Naive thymus-derived CD4-positive, alpha-beta T cell (primary cell): ENCODE measurements at regions not wholly inside any gene's neighbourhood (a gene's known extent, or its start where the extent isn't known, plus 50 kb on each side); places are given as distances from the start of the nearest gene placed in this dataset.

Source experiments
- ATAC-seq: fragments of 150-1000 bp; cut with Tn5 transposase; 2 replicates; pipeline ENCODE4 v1.10.0; 2021; ENCODE audit warnings: mild to moderate bottlenecking, moderate library complexity
- CTCF ChIA-PET: fragments of 350-600 bp; sonication (Branson Sonifier 250); formaldehyde crosslinking; loops from one replicate; lab custom pipeline; 2021; ENCODE audit warnings: antibody characterized with exemption; lab: Charles Lee
- POLR2A ChIA-PET: fragments of 350-600 bp; sonication (Branson Sonifier 250); formaldehyde crosslinking; loops from one replicate; lab custom pipeline; 2021; ENCODE audit warnings: antibody characterized with exemption, inconsistent platforms; lab: Charles Lee
- DNase-seq, 9 donors: peaks; one replicate each; pipeline versions ENCODE4 v3.0.0 to v3.0.0-alpha.2; 2020 to 2022; ENCODE audit warnings: mixed read lengths in 1 of 9
- H3K27ac ChIP-seq: one replicate; pipeline ENCODE4 v1.7.0; 2013; ENCODE audit warnings: mild to moderate bottlenecking, low read depth, low read length, moderate library complexity
- H3K27me3 ChIP-seq, 2 donors: one replicate each; pipeline ENCODE4 v1.7.0; 2013; ENCODE audit warnings: low read length in 2 of 2, mild to moderate bottlenecking in 2 of 2, moderate library complexity in 2 of 2; ENCODE audit not compliant: control insufficient read depth in 2 of 2, insufficient read depth in 2 of 2
- H3K36me3 ChIP-seq, 3 experiments: 1 replicate in 2 of 3; 2 replicates in 1 of 3; pipeline ENCODE4 v1.7.0; 2013; ENCODE audit warnings: low read length in 3 of 3, mild to moderate bottlenecking in 3 of 3, moderate library complexity in 1 of 3; ENCODE audit not compliant: insufficient read depth in 3 of 3, control insufficient read depth in 2 of 3
- H3K4me1 ChIP-seq, 2 donors: one replicate each; pipeline ENCODE4 v1.7.0; 2013; ENCODE audit warnings: low read length in 2 of 2, mild to moderate bottlenecking in 2 of 2, moderate library complexity in 1 of 2; ENCODE audit not compliant: control insufficient read depth in 2 of 2, insufficient read depth in 2 of 2
- H3K4me3 ChIP-seq: 2 replicates; pipeline ENCODE4 v1.7.0; 2013; ENCODE audit warnings: mild to moderate bottlenecking, low read length
- H3K9me3 ChIP-seq, 3 experiments: 1 replicate in 2 of 3; 2 replicates in 1 of 3; pipeline ENCODE4 v1.7.0; 2013; ENCODE audit warnings: low read length in 3 of 3; ENCODE audit not compliant: control insufficient read depth in 2 of 3
- H3K27ac Mint-ChIP-seq, 9 donors: one replicate each; pipeline ENCODE4 v1.8.0; 2020 to 2022; ENCODE audit warnings: mixed read lengths in 9 of 9, mild to moderate bottlenecking in 8 of 9, moderate library complexity in 5 of 9, inconsistent platforms in 2 of 9
- H3K27me3 Mint-ChIP-seq, 5 donors: one replicate each; pipeline ENCODE4 v1.8.0; 2021 to 2022; ENCODE audit warnings: mixed read lengths in 5 of 5, mild to moderate bottlenecking in 1 of 5
- H3K36me3 Mint-ChIP-seq, 5 donors: one replicate each; pipeline ENCODE4 v1.8.0; 2020 to 2022; ENCODE audit warnings: mixed read lengths in 5 of 5, mild to moderate bottlenecking in 3 of 5, inconsistent platforms in 1 of 5
- H3K4me1 Mint-ChIP-seq, 7 donors: one replicate each; pipeline ENCODE4 v1.8.0; 2020 to 2022; ENCODE audit warnings: mixed read lengths in 7 of 7, mild to moderate bottlenecking in 3 of 7, inconsistent platforms in 1 of 7
- H3K4me3 Mint-ChIP-seq, 10 donors: one replicate each; pipeline ENCODE4 v1.8.0; 2020 to 2022; ENCODE audit warnings: mild to moderate bottlenecking in 10 of 10, mixed read lengths in 10 of 10, moderate library complexity in 6 of 10, inconsistent platforms in 2 of 10
- H3K9me3 Mint-ChIP-seq, 11 donors: one replicate each; pipeline ENCODE4 v1.8.0; 2020 to 2022; ENCODE audit warnings: mixed read lengths in 11 of 11, mild to moderate bottlenecking in 4 of 11, inconsistent platforms in 1 of 11, moderate library complexity in 1 of 11
- intact Hi-C, 2 donors: fragments of 100-400 bp; cut with micrococcal nuclease; formaldehyde crosslinking; loops; one replicate each; pipeline ENCODE4 v1.15.1; 2023

GRCh38 chr4:56224641-56225040 is 162.7 kb downstream of the AASDH start:
- H3K27me3 ChIP-seq, result no peaks in the 10 kb centered on the region
- H3K9me3 ChIP-seq, result no peaks in the 10 kb centered on the region
- Mint-ChIP-seq H3K27ac (no peak overlapping the region), H3K36me3 (no peaks in the 10 kb centered on the region), H3K27me3 (peaks cover 0 to 21% (median 14%) of the 10 kb centered on the region in 5 donors), H3K4me3 (no peak overlapping the region), H3K9me3 (peaks cover 0 to 7% (median 0%) of the 10 kb centered on the region in 11 donors), H3K4me1 (peaks cover 0 to 6% (median 2%) of the 10 kb centered on the region in 7 donors)
- H3K4me3 ChIP-seq, result no peak overlapping the region
- intact Hi-C loops, result no loop called here
- POLR2A ChIA-PET, result no interaction called here
- H3K27ac ChIP-seq, result no peak overlapping the region
- no peaks in the 10 kb centered on the region for H3K4me1 ChIP-seq
- H3K36me3 ChIP-seq, result no peaks in the 10 kb centered on the region
- DNase-seq, result no peak
- no peak for ATAC-seq
- CTCF ChIA-PET, result no interaction called here

DNA sequence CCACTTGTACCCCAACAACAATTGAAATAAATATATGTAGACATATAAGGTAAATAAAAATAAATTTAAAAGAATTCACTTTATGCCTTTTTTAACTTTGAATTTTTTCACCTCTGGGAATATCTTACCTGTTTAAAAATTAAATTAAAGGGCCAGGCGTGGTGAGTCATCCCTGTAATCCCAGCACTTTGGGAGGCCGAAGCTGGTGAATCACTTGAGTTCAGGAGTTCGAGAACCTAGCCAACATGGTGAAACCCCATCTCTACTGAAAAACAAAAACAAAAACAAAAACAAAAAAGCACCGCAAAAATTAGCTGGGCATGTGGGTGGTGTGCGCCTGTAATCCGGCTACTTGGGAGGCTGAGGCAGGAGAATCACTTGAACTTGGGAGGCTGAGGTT is 164.8 kb downstream of the AASDH start:
- Histone ChIP-seq H3K36me3 (no peaks in the 10 kb centered on the region), H3K4me3 (no peak overlapping the region), H3K9me3 (no peaks in the 10 kb centered on the region), H3K4me1 (no peaks in the 10 kb centered on the region), H3K27me3 (no peaks in the 10 kb centered on the region), H3K27ac (no peak overlapping the region)
- Mint-ChIP-seq H3K4me3 (no peak overlapping the region), H3K36me3 (no peaks in the 10 kb centered on the region), H3K27me3 (peaks cover 5 to 14% (median 11%) of the 10 kb centered on the region in 5 donors), H3K4me1 (no peaks in the 10 kb centered on the region), H3K27ac (no peak overlapping the region), H3K9me3 (peaks cover 0 to 2% (median 0%) of the 10 kb centered on the region in 11 donors)
- ATAC-seq (no peak), DNase-seq (no peak)
- POLR2A ChIA-PET, result no interaction called here
- CTCF ChIA-PET, result no interaction called here
- intact Hi-C loops, result no loop called here

DNA sequence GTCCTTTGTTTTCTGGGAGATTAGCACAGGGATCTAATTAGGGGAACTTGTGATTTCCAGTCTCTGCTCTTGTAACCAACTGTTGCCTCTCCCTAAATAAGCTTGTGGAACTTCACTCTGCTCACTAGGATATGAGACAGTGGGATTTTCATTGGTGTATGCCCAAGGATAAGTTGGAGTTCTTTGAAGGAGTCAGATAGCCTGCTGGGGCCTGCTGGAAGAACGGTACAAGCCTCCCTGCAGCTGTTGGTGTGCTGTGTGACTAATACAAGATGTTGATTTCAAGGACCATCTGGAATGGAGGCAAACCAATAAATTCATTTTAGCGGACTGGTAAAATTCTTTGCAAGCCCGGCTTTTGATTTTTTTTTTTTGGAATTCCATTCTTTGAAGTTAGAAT is 167.0 kb downstream of the AASDH start:
- CTCF ChIA-PET, result no interaction called here

DNA sequence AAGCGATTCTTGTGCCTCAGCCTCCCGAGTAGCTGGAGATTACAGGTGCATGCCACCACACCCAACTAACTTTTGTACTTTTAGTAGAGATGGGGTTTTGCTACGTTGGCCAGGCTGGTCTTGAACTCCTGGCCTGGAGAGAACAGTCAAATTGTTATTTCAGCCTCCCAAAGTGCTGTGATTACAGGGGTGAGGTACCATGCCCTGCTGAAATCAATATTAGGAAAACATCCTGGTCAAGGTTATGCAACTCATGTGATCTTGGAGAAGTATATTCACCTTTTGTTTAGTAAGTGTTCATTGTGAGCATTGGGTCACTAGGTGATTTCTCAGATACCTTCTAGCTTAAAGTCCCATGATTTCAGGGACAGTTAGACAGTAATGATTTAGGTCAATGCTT is 167.8 kb downstream of the AASDH start:
- DNase-seq (no peak), ATAC-seq (no peak)
- no peaks in the 10 kb centered on the region for H3K36me3 ChIP-seq
- no peaks in the 10 kb centered on the region for H3K9me3 ChIP-seq
- H3K27me3 Mint-ChIP-seq, result peaks cover 0 to 11% (median 6%) of the 10 kb centered on the region in 5 donors
- H3K4me3 Mint-ChIP-seq, result no peak overlapping the region
- H3K27me3 ChIP-seq, result no peaks in the 10 kb centered on the region
- H3K4me1 ChIP-seq, result no peaks in the 10 kb centered on the region
- ChIA-PET POLR2A (no interaction called here), CTCF (no interaction called here)
- H3K36me3 Mint-ChIP-seq, result no peaks in the 10 kb centered on the region
- H3K27ac ChIP-seq, result no peak overlapping the region
- no peaks in the 10 kb centered on the region for H3K4me1 Mint-ChIP-seq
- H3K27ac Mint-ChIP-seq, result no peak overlapping the region
- intact Hi-C loops, result no loop called here
- H3K9me3 Mint-ChIP-seq, result no peaks in the 10 kb centered on the region
- H3K4me3 ChIP-seq, result no peak overlapping the region

More for the DNA sequence above, 167.0 kb downstream of the AASDH start:
- Mint-ChIP-seq H3K4me1 (no peaks in the 10 kb centered on the region), H3K4me3 (no peak overlapping the region), H3K27ac (no peak overlapping the region), H3K9me3 (peaks cover 0 to under 1% (median 0%) of the 10 kb centered on the region in 11 donors), H3K36me3 (no peaks in the 10 kb centered on the region), H3K27me3 (peaks cover 0 to 11% (median 6%) of the 10 kb centered on the region in 5 donors)
- ATAC-seq (no peak), DNase-seq (no peak)
- Histone ChIP-seq H3K27me3 (no peaks in the 10 kb centered on the region), H3K9me3 (no peaks in the 10 kb centered on the region), H3K4me1 (no peaks in the 10 kb centered on the region), H3K36me3 (no peaks in the 10 kb centered on the region), H3K4me3 (no peak overlapping the region), H3K27ac (no peak overlapping the region)
- POLR2A ChIA-PET, result no interaction called here
- intact Hi-C loops, result no loop called here

GRCh38 chr4:56218230-56218895 is 168.9 kb downstream of the AASDH start:
- H3K27ac Mint-ChIP-seq, result no peak overlapping the region
- POLR2A ChIA-PET, result no interaction called here
- H3K27ac ChIP-seq, result no peak overlapping the region
- H3K9me3 Mint-ChIP-seq, result no peaks in the 10 kb centered on the region
- CTCF ChIA-PET, result no interaction called here
- no peaks in the 10 kb centered on the region for H3K4me1 ChIP-seq
- no peaks in the 10 kb centered on the region for H3K36me3 Mint-ChIP-seq
- intact Hi-C loops, result no loop called here
- no peaks in the 10 kb centered on the region for H3K4me1 Mint-ChIP-seq
- H3K36me3 ChIP-seq, result no peaks in the 10 kb centered on the region
- H3K27me3 ChIP-seq, result no peaks in the 10 kb centered on the region
- no peak overlapping the region for H3K4me3 ChIP-seq
- ATAC-seq (no peak), DNase-seq (no peak)
- no peak overlapping the region for H3K4me3 Mint-ChIP-seq
- H3K9me3 ChIP-seq, result no peaks in the 10 kb centered on the region
- H3K27me3 Mint-ChIP-seq, result peaks cover 0 to 11% (median 6%) of the 10 kb centered on the region in 5 donors

DNA sequence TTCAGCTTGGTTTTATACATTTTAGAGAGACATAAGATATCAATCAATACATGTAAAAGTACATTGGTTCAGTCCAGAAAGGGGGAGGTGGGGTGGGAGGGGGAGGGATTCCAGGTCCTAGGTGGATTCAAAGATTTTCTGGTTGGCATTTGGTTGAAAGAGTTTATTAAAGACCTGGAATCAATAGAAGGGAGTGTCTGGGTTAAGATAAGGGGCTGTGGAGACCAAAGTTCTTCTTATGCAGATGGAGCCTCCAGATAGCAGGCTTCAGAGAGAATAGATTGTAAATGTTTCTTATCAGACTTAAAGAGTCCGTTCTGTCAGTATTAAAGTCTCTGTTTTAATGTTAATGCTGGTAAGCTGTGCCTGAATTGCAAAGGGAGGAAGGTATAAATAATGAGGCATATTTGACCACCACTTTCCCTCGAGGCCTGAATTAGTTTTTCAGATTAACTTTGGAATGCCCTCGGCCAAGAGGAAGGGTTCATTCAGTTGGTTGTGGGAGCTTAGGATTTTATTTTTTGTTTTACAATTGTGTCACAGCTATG is 169.9 kb downstream of the AASDH start:
- no peaks in the 10 kb centered on the region for H3K36me3 Mint-ChIP-seq
- ChIA-PET POLR2A (no interaction called here), CTCF (no interaction called here)
- H3K4me3 ChIP-seq, result no peak overlapping the region
- no peaks in the 10 kb centered on the region for H3K9me3 Mint-ChIP-seq
- H3K4me1 Mint-ChIP-seq, result no peaks in the 10 kb centered on the region
- no peaks in the 10 kb centered on the region for H3K4me1 ChIP-seq
- no peak for DNase-seq
- intact Hi-C loops, result no loop called here
- ATAC-seq, result no peak
- peaks cover 0 to 11% (median 6%) of the 10 kb centered on the region in 5 donors for H3K27me3 Mint-ChIP-seq
- H3K9me3 ChIP-seq, result no peaks in the 10 kb centered on the region
- H3K27ac Mint-ChIP-seq, result no peak overlapping the region
- no peak overlapping the region for H3K27ac ChIP-seq
- H3K36me3 ChIP-seq, result no peaks in the 10 kb centered on the region
- no peaks in the 10 kb centered on the region for H3K27me3 ChIP-seq
- no peak overlapping the region for H3K4me3 Mint-ChIP-seq

GRCh38 chr4:56215901-56216300 is 171.4 kb downstream of the AASDH start:
- no peak overlapping the region for H3K27ac ChIP-seq
- no peaks in the 10 kb centered on the region for H3K4me1 ChIP-seq
- Mint-ChIP-seq H3K9me3 (peaks cover 0 to 10% (median 7%) of the 10 kb centered on the region in 11 donors), H3K27ac (no peak overlapping the region), H3K4me1 (no peaks in the 10 kb centered on the region), H3K27me3 (peaks cover 0 to 11% (median 6%) of the 10 kb centered on the region in 5 donors), H3K4me3 (no peak overlapping the region), H3K36me3 (peaks cover 0 to 5% (median 0%) of the 10 kb centered on the region in 5 donors)
- no peaks in the 10 kb centered on the region for H3K36me3 ChIP-seq
- no peaks in the 10 kb centered on the region for H3K9me3 ChIP-seq
- intact Hi-C loops, result no loop called here
- DNase-seq (no peak), ATAC-seq (no peak)
- H3K4me3 ChIP-seq, result no peak overlapping the region
- H3K27me3 ChIP-seq, result no peaks in the 10 kb centered on the region
- ChIA-PET POLR2A (no interaction called here), CTCF (no interaction called here)
